Endothelial cell of umbilical vein (primary cell): ENCODE measurements at regions not wholly inside any gene's neighbourhood (a gene's known extent, or its start where the extent isn't known, plus 50 kb on each side); places are given as distances from the start of the nearest gene placed in this dataset.

Experiments
- BruUV-seq: library from RNA; stranded (reverse); fragments of 400-500 nt; replicated peaks from 2 replicates; lab custom pipeline; 2021; lab: Mats Ljungman, UMichigan
- CTCF ChIA-PET: fragments of 300-600, 350-600 bp; sonication (Branson Sonifier 250); formaldehyde crosslinking; loops from one replicate; lab custom pipeline; 2021; ENCODE audit warnings: antibody characterized with exemption, inconsistent platforms; lab: Charles Lee
- POLR2A ChIA-PET: fragments of 300-600, 350-600 bp; sonication (Branson Sonifier 250); formaldehyde crosslinking; loops from one replicate; lab custom pipeline; 2021; ENCODE audit warnings: antibody characterized with exemption, inconsistent platforms; lab: Charles Lee
- DNase-seq: peaks from one replicate; pipeline ENCODE4 v3.0.0-alpha.2; 2011; ENCODE audit warnings: low read depth, low spot score
- FAIRE-seq: peaks from 2 replicates; lab custom pipeline; 2011; peaks lifted over from hg19 to GRCh38; lab: Jason Lieb, UNC
- H2AFZ ChIP-seq: 2 replicates; pipeline ENCODE4 v1.6.0; 2012; ENCODE audit warnings: low read depth, low read length, control low read depth, inconsistent platforms
- H3K27ac ChIP-seq: 2 replicates; pipeline ENCODE4 v1.5.1; 2011; ENCODE audit warnings: low read depth, mild to moderate bottlenecking, control low read depth, low read length, moderate library complexity; ENCODE audit not compliant: insufficient read depth
- H3K27me3 ChIP-seq, 2 experiments: 2 replicates each; pipeline versions ENCODE4 v1.6.0 to v1.6.1; 2011; ENCODE audit warnings: low read length in 2 of 2, mixed read lengths in 1 of 2; ENCODE audit not compliant: control insufficient read depth in 2 of 2, insufficient read depth in 2 of 2
- H3K36me3 ChIP-seq, 2 experiments: 2 replicates in 1 of 2; 3 replicates in 1 of 2; pipeline ENCODE4 v1.5.1; 2011; ENCODE audit warnings: low read length in 2 of 2, mild to moderate bottlenecking in 1 of 2, moderate library complexity in 1 of 2; ENCODE audit not compliant: control insufficient read depth in 2 of 2, insufficient read depth in 2 of 2; ENCODE audit errors: extremely low read depth in 1 of 2
- H3K4me1 ChIP-seq: 3 replicates; pipeline ENCODE4 v1.5.1; 2011; ENCODE audit warnings: mild to moderate bottlenecking, low read length; ENCODE audit not compliant: control insufficient read depth, insufficient read depth; ENCODE audit errors: extremely low read depth
- H3K4me2 ChIP-seq: 2 replicates; pipeline ENCODE4 v1.6.1; 2011; ENCODE audit warnings: low read length, control low read depth, mixed read lengths; ENCODE audit not compliant: insufficient read depth
- H3K4me3 ChIP-seq, 3 experiments: fragments of 200-600 bp in 1 of 3; sonication (generic), shearing (Covaris generic) in 1 of 3; replicated peaks in 1 of 3; 2 replicates each; pipeline ENCODE4 v1.5.1; 2011 to 2016; ENCODE audit warnings: control low read depth in 3 of 3, low read length in 3 of 3, mild to moderate bottlenecking in 2 of 3, inconsistent platforms in 1 of 3, low read depth in 1 of 3, moderate library complexity in 1 of 3; ENCODE audit not compliant: insufficient read depth in 1 of 3
- H3K79me2 ChIP-seq: 2 replicates; pipeline ENCODE4 v1.6.0; 2012; ENCODE audit warnings: low read length, inconsistent platforms; ENCODE audit not compliant: control insufficient read depth, insufficient read depth
- H3K9ac ChIP-seq: replicated peaks from 2 replicates; pipeline ENCODE3; 2011; ENCODE audit warnings: low read length, control low read depth; ENCODE audit not compliant: insufficient read depth; ENCODE audit errors: extremely low read depth
- H3K9me1 ChIP-seq: replicated peaks from 3 replicates; pipeline ENCODE4 v1.6.0; 2011; ENCODE audit warnings: mild to moderate bottlenecking, low read length; ENCODE audit not compliant: control insufficient read depth, insufficient read depth; ENCODE audit errors: extremely low read depth
- H3K9me3 ChIP-seq: replicated peaks from 2 replicates; pipeline ENCODE4 v1.5.1; 2012; ENCODE audit warnings: low read length, inconsistent platforms; ENCODE audit not compliant: control insufficient read depth, insufficient read depth
- H4K20me1 ChIP-seq: replicated peaks from 2 replicates; pipeline ENCODE3; 2011; ENCODE audit warnings: mild to moderate bottlenecking, low read length; ENCODE audit not compliant: control insufficient read depth, insufficient read depth; ENCODE audit errors: extremely low read depth
- CTCF ChIP-seq, 2 donors: IDR thresholded peaks; 1 replicate in 1 of 2; 2 replicates in 1 of 2; pipeline ENCODE4 v1.5.1; 2011; ENCODE audit warnings: low read length in 2 of 2, mild to moderate bottlenecking in 2 of 2, moderate library complexity in 2 of 2, control low read depth in 1 of 2, inconsistent platforms in 1 of 2, low read depth in 1 of 2; ENCODE audit not compliant: insufficient read depth in 1 of 2; ENCODE audit errors: extremely low read depth in 1 of 2
- EZH2 ChIP-seq: IDR thresholded peaks from 2 replicates; pipeline ENCODE4 v1.6.1; 2012; ENCODE audit warnings: borderline replicate concordance, low read depth, mild to moderate bottlenecking, moderate library complexity, low read length, inconsistent platforms; ENCODE audit not compliant: severe bottlenecking
- FOS ChIP-seq: IDR thresholded peaks from 2 replicates; pipeline ENCODE4 v1.6.1; 2011; ENCODE audit warnings: mild to moderate bottlenecking, low read length, moderate library complexity, borderline replicate concordance; ENCODE audit not compliant: insufficient read depth
- GATA2 ChIP-seq: IDR thresholded peaks from 2 replicates; pipeline ENCODE4 v1.7.0; 2011; ENCODE audit warnings: low read depth, mild to moderate bottlenecking, moderate library complexity, mixed read lengths, low read length; ENCODE audit not compliant: insufficient read length, insufficient read depth
- JUN ChIP-seq: IDR thresholded peaks from 2 replicates; pipeline ENCODE4 v1.6.1; 2011; ENCODE audit warnings: borderline replicate concordance, low read depth; ENCODE audit not compliant: insufficient read length, insufficient read depth
- MAX ChIP-seq: IDR thresholded peaks from 2 replicates; pipeline ENCODE4 v1.6.1; 2011; ENCODE audit not compliant: insufficient read depth, insufficient read length
- MYC ChIP-seq: IDR thresholded peaks from one replicate; pipeline ENCODE4 v1.6.1; 2011; ENCODE audit warnings: mild to moderate bottlenecking, low read depth, low read length
- POLR2A ChIP-seq: IDR thresholded peaks from 2 replicates; pipeline ENCODE4 v1.6.1; 2012; ENCODE audit warnings: low read depth, mild to moderate bottlenecking, control low read depth, low read length
- POLR2AphosphoS5 ChIP-seq: IDR thresholded peaks from 2 replicates; pipeline ENCODE4 v1.6.1; 2012; ENCODE audit warnings: low read depth, mild to moderate bottlenecking, control low read depth, low read length, moderate library complexity; ENCODE audit not compliant: insufficient read depth
- dilution Hi-C: fragments of 300-500 bp; cut with MboI; formaldehyde crosslinking; loops from one replicate; pipeline ENCODE4 v1.15.0; 2019; ENCODE audit warnings: low sequenced_read_pairs; ENCODE audit not compliant: extremely low pct_ligation_motif_present
- intact Hi-C: fragments of 100-400 bp; cut with micrococcal nuclease; formaldehyde crosslinking; loops from one replicate; pipeline ENCODE4 v1.10.0; 2022

- Histone ChIP-seq H2AFZ (no peak overlapping the region), H3K4me1 (no peaks in the 10 kb centered on the region), H3K36me3 (no peaks in the 10 kb centered on the region), H3K4me2 (no peak overlapping the region), H3K79me2 (no peaks in the 10 kb centered on the region), H3K9me3 (peaks cover 5% of the 10 kb centered on the region), H3K27me3 (no peaks in the 10 kb centered on the region), H3K9ac (no peak overlapping the region), H3K9me1 (no peaks in the 10 kb centered on the region), H3K27ac (no peak overlapping the region), H3K4me3 (no peak overlapping the region), H4K20me1 (no peaks in the 10 kb centered on the region)
- ChIA-PET POLR2A (no interaction called here), CTCF (no interaction called here)
- dilution Hi-C loops = no loop called here
- BruUV-seq = no TSS peak
- FAIRE-seq (no peak), DNase-seq (no peak)
- no peak for TF ChIP-seq POLR2A
- TF ChIP-seq POLR2AphosphoS5 = no peak
- no peak for TF ChIP-seq CTCF (IDR thresholded peaks at IDR 0.05; ENCODE audit: extremely low read depth in 1 of 2, insufficient read depth in 1 of 2, low read depth in 1 of 2, low read length in 2 of 2)
- no peak for TF ChIP-seq GATA2
- TF ChIP-seq MAX = no peak
- no peak for TF ChIP-seq EZH2
- TF ChIP-seq MYC = no peak
- no peak for TF ChIP-seq JUN
- no peak for TF ChIP-seq FOS
- intact Hi-C loops = no loop called here
Measured at GRCh38 chr16:79349803-79350202, 250.7 kb downstream of the MAF start.
